ENCODE measurements at regions not wholly inside any gene's neighbourhood (a gene's known extent, or its start where the extent isn't known, plus 50 kb on each side); places are given as distances from the start of the nearest gene placed in this dataset.

DNA sequence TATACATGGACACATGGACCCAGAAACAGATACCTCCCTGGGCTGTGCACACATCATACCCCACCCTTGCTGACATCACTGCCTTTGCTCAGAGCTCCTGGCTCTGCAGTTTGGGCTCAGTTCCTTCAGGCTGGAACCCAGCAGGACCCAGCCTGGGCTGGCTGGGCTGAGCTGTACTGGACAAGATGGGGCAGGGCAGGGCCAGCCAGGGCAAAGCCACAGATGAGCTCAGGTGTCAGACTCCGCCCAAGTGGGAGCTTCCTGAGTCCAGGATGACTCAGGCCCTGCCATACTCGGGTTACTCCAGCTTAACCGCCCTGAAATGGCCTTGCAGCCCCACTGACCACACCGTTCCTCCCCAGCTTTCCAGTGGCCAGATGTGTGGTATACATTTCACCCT is 284.9 kb downstream of the OSR1 start:
- Histone ChIP-seq H3K9ac (ENCODE audit: low read depth, low read length) (no peak overlapping the region), H2AFZ (ENCODE audit: low read depth, low read length) (no peak overlapping the region), H3K4me3 (ENCODE audit: low read depth in 1 of 2, low read length in 2 of 2) (no peak overlapping the region), H3K27ac (ENCODE audit: low read length) (no peak overlapping the region), H4K20me1 (ENCODE audit: insufficient read depth, low read length) (no peaks in the 10 kb centered on the region), H3K4me2 (ENCODE audit: insufficient read depth, low read length) (no peak overlapping the region), H3K4me1 (ENCODE audit: insufficient read depth, low read length) (no peaks in the 10 kb centered on the region), H3K9me3 (ENCODE audit: insufficient read depth, low read length, severe bottlenecking) (no peaks in the 10 kb centered on the region), H3K36me3 (ENCODE audit: insufficient read depth, low read length) (no peaks in the 10 kb centered on the region), H3K27me3 (ENCODE audit: insufficient read depth, low read length, poor library complexity) (no peaks in the 10 kb centered on the region), H3K79me2 (ENCODE audit: insufficient read depth, low read length) (no peaks in the 10 kb centered on the region)
- ATAC-seq (ENCODE audit: insufficient read depth, low read depth) (no peak), DNase-seq (no peak)
- no peak for TF ChIP-seq EZH2 (IDR thresholded peaks at IDR 0.05; ENCODE audit: borderline replicate concordance, low read depth, low read length, severe bottlenecking)
- no peak for TF ChIP-seq CTCF (IDR thresholded peaks at IDR 0.05; ENCODE audit: borderline replicate concordance, extremely low read depth, low read length, poor library complexity, severe bottlenecking)

GRCh38 chr2:19072161-19072560 is 286.3 kb downstream of the OSR1 start:
- TF ChIP-seq CTCF (IDR thresholded peaks at IDR 0.05; ENCODE audit: borderline replicate concordance, extremely low read depth, low read length, poor library complexity, severe bottlenecking) (no peak), EZH2 (IDR thresholded peaks at IDR 0.05; ENCODE audit: borderline replicate concordance, low read depth, low read length, severe bottlenecking) (no peak)
- Histone ChIP-seq H3K27me3 (ENCODE audit: insufficient read depth, low read length, poor library complexity) (no peaks in the 10 kb centered on the region), H3K9ac (ENCODE audit: low read depth, low read length) (no peak overlapping the region), H3K4me2 (ENCODE audit: insufficient read depth, low read length) (no peak overlapping the region), H3K79me2 (ENCODE audit: insufficient read depth, low read length) (no peaks in the 10 kb centered on the region), H3K4me3 (ENCODE audit: low read depth in 1 of 2, low read length in 2 of 2) (no peak overlapping the region), H3K9me3 (ENCODE audit: insufficient read depth, low read length, severe bottlenecking) (no peaks in the 10 kb centered on the region), H3K36me3 (ENCODE audit: insufficient read depth, low read length) (no peaks in the 10 kb centered on the region), H3K4me1 (ENCODE audit: insufficient read depth, low read length) (no peaks in the 10 kb centered on the region), H3K27ac (ENCODE audit: low read length) (no peak overlapping the region), H2AFZ (ENCODE audit: low read depth, low read length) (no peak overlapping the region), H4K20me1 (ENCODE audit: insufficient read depth, low read length) (no peaks in the 10 kb centered on the region)
- DNase-seq (no peak), ATAC-seq (ENCODE audit: insufficient read depth, low read depth) (no peak)

GRCh38 chr2:19070886-19071285 is 287.5 kb downstream of the OSR1 start:
- no peaks in the 10 kb centered on the region for H3K4me1 ChIP-seq (ENCODE audit: insufficient read depth, low read length)
- no peak overlapping the region for H3K27ac ChIP-seq (ENCODE audit: low read length)
- no peaks in the 10 kb centered on the region for H3K9me3 ChIP-seq (ENCODE audit: insufficient read depth, low read length, severe bottlenecking)
- no peak for TF ChIP-seq CTCF (IDR thresholded peaks at IDR 0.05; ENCODE audit: borderline replicate concordance, extremely low read depth, low read length, poor library complexity, severe bottlenecking)
- no peak for TF ChIP-seq EZH2 (IDR thresholded peaks at IDR 0.05; ENCODE audit: borderline replicate concordance, low read depth, low read length, severe bottlenecking)
- no peak overlapping the region for H3K4me3 ChIP-seq (ENCODE audit: low read depth in 1 of 2, low read length in 2 of 2)
- H3K79me2 ChIP-seq (ENCODE audit: insufficient read depth, low read length), result no peaks in the 10 kb centered on the region
- H3K9ac ChIP-seq (ENCODE audit: low read depth, low read length), result no peak overlapping the region
- no peak for DNase-seq
- no peaks in the 10 kb centered on the region for H3K27me3 ChIP-seq (ENCODE audit: insufficient read depth, low read length, poor library complexity)
- H4K20me1 ChIP-seq (ENCODE audit: insufficient read depth, low read length), result no peaks in the 10 kb centered on the region
- ATAC-seq (ENCODE audit: insufficient read depth, low read depth), result no peak
- H3K36me3 ChIP-seq (ENCODE audit: insufficient read depth, low read length), result no peaks in the 10 kb centered on the region
- no peak overlapping the region for H2AFZ ChIP-seq (ENCODE audit: low read depth, low read length)
- H3K4me2 ChIP-seq (ENCODE audit: insufficient read depth, low read length), result no peak overlapping the region

DNA sequence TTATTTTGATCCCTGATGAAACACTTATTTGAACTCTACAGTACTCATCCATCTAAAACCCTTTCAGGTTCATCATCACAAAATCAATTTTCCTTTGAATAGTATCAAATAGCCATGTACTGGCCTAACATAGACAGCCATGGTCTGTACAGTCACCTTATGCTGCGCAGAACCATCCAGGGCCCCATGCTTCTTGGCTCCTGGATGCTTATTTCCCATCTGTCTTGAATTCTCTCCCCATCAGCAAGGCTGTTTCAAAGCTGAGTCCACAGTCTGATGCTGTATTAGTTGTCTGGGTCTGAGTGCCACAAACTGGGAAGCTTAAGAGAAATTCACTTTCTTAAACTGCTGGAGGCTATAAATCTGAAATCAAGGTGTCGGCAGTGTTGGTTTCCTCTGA is 290.2 kb downstream of the OSR1 start:
- Histone ChIP-seq H3K36me3 (ENCODE audit: insufficient read depth, low read length) (no peaks in the 10 kb centered on the region), H4K20me1 (ENCODE audit: insufficient read depth, low read length) (no peaks in the 10 kb centered on the region), H3K4me1 (ENCODE audit: insufficient read depth, low read length) (no peaks in the 10 kb centered on the region), H3K27ac (ENCODE audit: low read length) (no peak overlapping the region), H2AFZ (ENCODE audit: low read depth, low read length) (no peak overlapping the region), H3K79me2 (ENCODE audit: insufficient read depth, low read length) (no peaks in the 10 kb centered on the region), H3K9me3 (ENCODE audit: insufficient read depth, low read length, severe bottlenecking) (no peaks in the 10 kb centered on the region), H3K4me2 (ENCODE audit: insufficient read depth, low read length) (no peak overlapping the region), H3K27me3 (ENCODE audit: insufficient read depth, low read length, poor library complexity) (no peaks in the 10 kb centered on the region), H3K9ac (ENCODE audit: low read depth, low read length) (no peak overlapping the region), H3K4me3 (ENCODE audit: low read depth in 1 of 2, low read length in 2 of 2) (no peak overlapping the region)
- DNase-seq (no peak), ATAC-seq (ENCODE audit: insufficient read depth, low read depth) (no peak)
- TF ChIP-seq CTCF (IDR thresholded peaks at IDR 0.05; ENCODE audit: borderline replicate concordance, extremely low read depth, low read length, poor library complexity, severe bottlenecking) (no peak), EZH2 (IDR thresholded peaks at IDR 0.05; ENCODE audit: borderline replicate concordance, low read depth, low read length, severe bottlenecking) (no peak)
